ENCODE measurements at regions not wholly inside any gene's neighbourhood (a gene's known extent, or its start where the extent isn't known, plus 50 kb on each side); places are given as distances from the start of the nearest gene placed in this dataset.
A peak's percentile ranks its signal among the peaks of the same experiment; 100 is the strongest.

DNA sequence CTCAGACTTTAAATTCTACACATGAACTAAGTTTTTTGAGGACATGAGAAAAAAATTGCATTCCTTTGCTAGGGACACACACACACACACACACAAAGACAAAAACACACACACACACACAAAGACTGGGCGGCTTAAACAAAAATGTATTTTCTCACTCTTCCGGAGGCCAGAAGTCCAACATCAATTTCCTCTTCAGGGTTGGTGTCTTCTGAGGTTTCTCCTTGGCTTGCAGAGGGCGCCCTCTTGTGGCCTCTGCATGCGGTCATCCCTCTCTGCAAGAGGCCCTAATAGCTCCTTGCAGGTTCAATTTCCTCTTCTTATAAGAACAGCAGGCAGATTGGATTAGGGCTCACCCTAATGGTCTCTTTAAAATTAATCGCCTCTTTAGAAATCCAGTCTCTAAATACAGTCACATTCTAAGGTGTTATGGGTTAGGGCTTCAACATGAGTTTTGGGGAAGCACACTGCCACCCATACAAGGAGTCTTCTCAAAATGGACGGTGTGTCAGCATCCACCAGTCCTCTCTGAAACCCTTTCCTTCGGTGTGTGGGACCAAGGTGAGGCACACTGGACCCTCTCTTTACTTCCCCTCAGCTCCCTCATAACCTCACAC, 61.4 kb downstream of the GPR6 start:
- TF ChIP-seq, protein P1, sequence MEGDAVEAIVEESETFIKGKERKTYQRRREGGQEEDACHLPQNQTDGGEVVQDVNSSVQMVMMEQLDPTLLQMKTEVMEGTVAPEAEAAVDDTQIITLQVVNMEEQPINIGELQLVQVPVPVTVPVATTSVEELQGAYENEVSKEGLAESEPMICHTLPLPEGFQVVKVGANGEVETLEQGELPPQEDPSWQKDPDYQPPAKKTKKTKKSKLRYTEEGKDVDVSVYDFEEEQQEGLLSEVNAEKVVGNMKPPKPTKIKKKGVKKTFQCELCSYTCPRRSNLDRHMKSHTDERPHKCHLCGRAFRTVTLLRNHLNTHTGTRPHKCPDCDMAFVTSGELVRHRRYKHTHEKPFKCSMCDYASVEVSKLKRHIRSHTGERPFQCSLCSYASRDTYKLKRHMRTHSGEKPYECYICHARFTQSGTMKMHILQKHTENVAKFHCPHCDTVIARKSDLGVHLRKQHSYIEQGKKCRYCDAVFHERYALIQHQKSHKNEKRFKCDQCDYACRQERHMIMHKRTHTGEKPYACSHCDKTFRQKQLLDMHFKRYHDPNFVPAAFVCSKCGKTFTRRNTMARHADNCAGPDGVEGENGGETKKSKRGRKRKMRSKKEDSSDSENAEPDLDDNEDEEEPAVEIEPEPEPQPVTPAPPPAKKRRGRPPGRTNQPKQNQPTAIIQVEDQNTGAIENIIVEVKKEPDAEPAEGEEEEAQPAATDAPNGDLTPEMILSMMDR (IDR thresholded peaks at IDR 0.05): peak in 3 of 4 experiments; percentile 63 to 81 (median 74)
- TF ChIP-seq POLR2A (IDR thresholded peaks at IDR 0.05) (no peak), POLR2AphosphoS5 (IDR thresholded peaks at IDR 0.05) (no peak), EP300 (IDR thresholded peaks at IDR 0.05) (no peak)

Data from sigmoid colon (tissue), 4 donors.